Testis (tissue), 2 donors: ENCODE measurements at regions not wholly inside any gene's neighbourhood (a gene's known extent, or its start where the extent isn't known, plus 50 kb on each side); places are given as distances from the start of the nearest gene placed in this dataset.

Experiments
- DNase-seq: peaks from one replicate; pipeline ENCODE4 v3.0.0-alpha.2; 2019
- H3K27ac ChIP-seq, 2 donors: fragments of 200-600 bp; sonication (generic); one replicate each; pipeline ENCODE4 v1.5.1; 2019
- H3K27me3 ChIP-seq: fragments of 200-600 bp; sonication (generic); one replicate; pipeline ENCODE4 v1.5.1; 2019
- H3K36me3 ChIP-seq: fragments of 200-600 bp; sonication (generic); one replicate; pipeline ENCODE4 v1.5.1; 2017; ENCODE audit warnings: low read depth; ENCODE audit errors: missing control alignments
- H3K4me1 ChIP-seq: fragments of 200-600 bp; sonication (generic); one replicate; pipeline ENCODE4 v1.5.1; 2019
- H3K4me3 ChIP-seq, 2 donors: fragments of 200-600 bp; sonication (generic); one replicate each; pipeline ENCODE4 v1.5.1; 2017 to 2019
- H3K9me3 ChIP-seq: fragments of 200-600 bp; sonication (generic); one replicate; pipeline ENCODE4 v1.5.1; 2017
- CTCF ChIP-seq, 3 experiments: fragments of 450-650 bp in 2 of 3; fragments of 200-600 bp in 1 of 3; sonication (generic) in 1 of 3; IDR thresholded peaks; one replicate each; pipeline ENCODE4 v1.5.1; 2016 to 2019; ENCODE audit warnings: antibody characterized with exemption in 3 of 3, mild to moderate bottlenecking in 2 of 3, moderate library complexity in 1 of 3
- POLR2A ChIP-seq: fragments of 450-650 bp; IDR thresholded peaks from one replicate; pipeline ENCODE4 v1.6.1; 2017; ENCODE audit warnings: antibody characterized with exemption, mild to moderate bottlenecking, moderate library complexity
- WGBS, 2 donors: methylation state at CpG; one replicate each; pipeline ENCODE4 v1.1.5; 2018; 5-methylcytosine and 5-hydroxymethylcytosine counted together
- intact Hi-C: fragments of 100-400 bp; cut with DNase I; formaldehyde crosslinking; loops from one replicate; pipeline ENCODE4 v1.15.1; 2023; ENCODE audit warnings: low total_unique reads

GRCh38 chr21:28233536-28234220, 759.0 kb downstream of the LTN1 start:
- no peak overlapping the region for H3K27ac ChIP-seq
- H3K4me3 ChIP-seq: no peak overlapping the region
- peaks cover 10% of the 10 kb centered on the region for H3K4me1 ChIP-seq
- no peaks in the 10 kb centered on the region for H3K9me3 ChIP-seq
- intact Hi-C loops: no loop called here
- H3K36me3 ChIP-seq: no peaks in the 10 kb centered on the region
- WGBS, 2 donors: 90% methylated on average over 9 of the region's 9 CpGs
- TF ChIP-seq POLR2A (no peak), CTCF (IDR thresholded peaks at IDR 0.05) (no peak)
- H3K27me3 ChIP-seq: no peaks in the 10 kb centered on the region
- DNase-seq: no peak

GRCh38 chr21:28230559-28230958, 762.1 kb downstream of the LTN1 start:
- intact Hi-C loops: no loop called here
- no peak for DNase-seq

GRCh38 chr21:28229814-28230213, 762.9 kb downstream of the LTN1 start:
- H3K4me1 ChIP-seq: peaks cover under 1% of the 10 kb centered on the region
- TF ChIP-seq POLR2A: no peak
- TF ChIP-seq CTCF (IDR thresholded peaks at IDR 0.05): no peak
- no peaks in the 10 kb centered on the region for H3K9me3 ChIP-seq
- intact Hi-C loops: no loop called here
- no peak overlapping the region for H3K27ac ChIP-seq
- no peaks in the 10 kb centered on the region for H3K27me3 ChIP-seq
- no peaks in the 10 kb centered on the region for H3K36me3 ChIP-seq
- no peak for DNase-seq
- H3K4me3 ChIP-seq: no peak overlapping the region
- WGBS, 2 donors: 59 to 66% methylated on average over 4 of the region's 4 CpGs

More at GRCh38 chr21:28230559-28230958, 762.1 kb downstream of the LTN1 start:
- no peak overlapping the region for H3K4me3 ChIP-seq
- H3K27ac ChIP-seq: no peak overlapping the region
- peaks cover 8% of the 10 kb centered on the region for H3K4me1 ChIP-seq
- WGBS, 2 donors: 26 to 33% methylated on average over 1 of the region's 1 CpG
- H3K27me3 ChIP-seq: no peaks in the 10 kb centered on the region
- H3K36me3 ChIP-seq: no peaks in the 10 kb centered on the region
- TF ChIP-seq POLR2A (no peak), CTCF (IDR thresholded peaks at IDR 0.05) (no peak)
- H3K9me3 ChIP-seq: no peaks in the 10 kb centered on the region

- Histone ChIP-seq H3K36me3 (no peaks in the 10 kb centered on the region), H3K27me3 (no peaks in the 10 kb centered on the region), H3K9me3 (no peaks in the 10 kb centered on the region), H3K4me3 (no peak overlapping the region), H3K4me1 (no peaks in the 10 kb centered on the region), H3K27ac (no peak overlapping the region)
- 74 to 75% methylated on average over 2 of the region's 2 CpGs for WGBS, 2 donors
- intact Hi-C loops: no loop called here
- DNase-seq: no peak
- TF ChIP-seq CTCF (IDR thresholded peaks at IDR 0.05) (no peak), POLR2A (no peak)
Observed at GRCh38 chr21:28228636-28228995, 764.1 kb downstream of the LTN1 start.
